NCI-H1048 (cell line): ENCODE measurements at regions not wholly inside any gene's neighbourhood (a gene's known extent, or its start where the extent isn't known, plus 50 kb on each side); places are given as distances from the start of the nearest gene placed in this dataset.

Source experiments
- DNase-seq: peaks from one replicate; lab custom pipeline; 2025; lab: John Stamatoyannopoulos, UW

DNA sequence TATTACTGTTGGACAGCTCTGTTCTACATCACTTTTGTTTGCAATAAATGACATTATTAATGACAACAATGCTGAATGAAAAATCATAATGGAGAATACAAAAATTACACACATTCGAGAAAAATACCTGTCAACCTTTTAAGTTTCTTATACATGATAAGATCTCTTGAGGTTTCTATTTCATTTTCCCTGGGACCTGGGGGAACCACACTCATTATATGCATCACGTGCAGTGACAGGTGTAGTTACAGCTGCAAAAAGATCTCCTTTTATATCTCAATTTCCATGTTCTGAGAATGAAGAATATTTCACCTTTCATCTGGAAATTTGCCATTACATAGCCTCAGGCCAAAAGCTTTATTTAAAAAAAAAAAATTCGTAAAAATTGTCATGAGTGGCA lies 1347.0 kb upstream of the AGA start:
- DNase-seq = no peak

DNA sequence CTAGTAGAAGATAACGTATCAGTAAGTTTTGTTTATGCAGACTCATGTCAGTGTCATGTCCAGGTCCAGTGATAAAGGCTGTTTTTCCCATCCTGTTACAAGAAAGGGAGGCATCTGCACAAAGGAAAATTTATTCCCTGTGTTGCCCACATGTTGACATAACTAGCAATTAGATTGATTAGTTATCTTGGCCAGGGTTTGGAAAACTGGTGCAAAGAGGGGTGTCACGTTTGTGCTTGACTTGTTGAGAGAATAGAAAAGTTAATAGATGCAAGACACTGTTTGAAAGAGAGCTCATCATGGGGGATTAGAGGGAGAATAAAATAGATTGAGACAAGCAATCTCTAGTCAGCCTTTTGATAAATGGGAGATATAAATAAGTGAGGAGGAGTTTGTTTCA lies 1357.0 kb upstream of the AGA start:
- DNase-seq = no peak

DNA sequence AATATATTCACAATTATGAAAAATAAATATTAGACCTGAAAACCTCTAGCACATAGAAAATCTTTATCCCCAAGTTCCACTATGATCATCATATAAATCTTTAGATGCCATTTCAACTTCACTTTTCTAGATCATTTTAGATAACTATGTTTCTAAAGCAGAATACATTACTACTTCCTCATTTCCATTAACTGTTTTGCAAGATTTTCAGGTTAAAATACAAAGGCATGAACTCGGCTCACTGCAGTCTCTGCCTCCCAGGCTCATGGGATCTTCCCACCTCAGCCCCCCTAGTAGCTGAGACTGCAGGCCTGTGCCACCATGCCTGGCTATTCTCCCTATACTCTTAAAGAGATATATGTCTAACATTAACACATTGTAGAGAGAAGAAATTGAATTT lies 1365.9 kb upstream of the AGA start:
- DNase-seq = no peak

DNA sequence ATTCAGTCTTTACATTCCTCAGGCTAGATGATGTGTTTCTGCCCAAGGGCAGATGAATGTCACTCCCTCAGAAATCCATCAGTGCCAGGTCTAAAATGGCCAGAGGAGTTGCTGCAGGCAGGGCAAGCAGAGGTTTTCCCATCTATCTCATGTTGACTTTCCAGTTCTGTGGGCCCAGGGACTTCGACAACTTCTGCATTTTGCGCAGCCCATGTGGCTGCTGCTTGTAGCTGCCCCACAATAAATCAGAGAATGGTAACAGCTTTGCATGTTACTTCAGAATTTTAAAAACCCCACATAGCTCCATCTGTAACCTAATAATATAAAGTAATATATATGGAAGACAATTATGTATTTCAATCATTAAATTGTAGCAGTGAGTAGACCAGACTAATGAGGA lies 1367.7 kb upstream of the AGA start:
- no peak for DNase-seq

DNA sequence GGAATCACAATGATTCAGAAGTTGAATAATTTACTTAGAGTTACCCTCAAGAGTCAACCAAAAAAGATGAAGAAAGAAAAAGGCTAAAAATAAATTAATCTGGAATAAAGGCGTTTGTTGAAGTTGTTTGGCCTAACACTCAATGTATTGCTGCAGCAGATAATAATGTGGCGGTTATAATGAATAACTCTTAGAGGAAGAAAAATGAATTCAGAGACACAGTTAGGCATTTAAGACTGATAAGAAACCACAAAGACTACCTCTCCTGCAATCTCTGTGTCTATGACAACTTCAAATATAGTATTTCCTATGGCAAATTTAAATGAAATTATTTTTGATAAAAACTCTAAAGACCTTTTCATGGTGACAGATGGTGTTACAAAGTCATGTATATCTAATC lies 1369.1 kb upstream of the AGA start:
- DNase-seq = no peak

DNA sequence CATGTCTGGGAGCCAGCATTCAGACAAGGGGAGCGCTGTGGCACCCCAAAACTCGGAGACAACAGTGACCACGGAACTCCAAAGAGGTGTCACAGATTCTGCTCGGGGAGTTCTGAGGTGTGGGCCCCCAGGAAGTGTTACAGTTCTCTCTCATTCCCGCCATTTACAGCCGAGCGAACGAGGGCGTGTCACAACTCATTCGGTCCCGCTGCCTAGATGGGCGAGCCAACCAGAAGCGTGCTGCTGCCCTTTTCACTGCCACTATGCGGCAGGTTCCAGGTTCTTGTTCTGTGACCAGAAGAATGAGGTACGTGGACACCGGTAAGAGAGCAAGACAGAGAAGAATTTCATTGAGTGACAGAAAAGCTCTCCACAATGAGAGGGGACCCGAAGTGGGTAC lies 1370.6 kb upstream of the AGA start:
- no peak for DNase-seq

DNA sequence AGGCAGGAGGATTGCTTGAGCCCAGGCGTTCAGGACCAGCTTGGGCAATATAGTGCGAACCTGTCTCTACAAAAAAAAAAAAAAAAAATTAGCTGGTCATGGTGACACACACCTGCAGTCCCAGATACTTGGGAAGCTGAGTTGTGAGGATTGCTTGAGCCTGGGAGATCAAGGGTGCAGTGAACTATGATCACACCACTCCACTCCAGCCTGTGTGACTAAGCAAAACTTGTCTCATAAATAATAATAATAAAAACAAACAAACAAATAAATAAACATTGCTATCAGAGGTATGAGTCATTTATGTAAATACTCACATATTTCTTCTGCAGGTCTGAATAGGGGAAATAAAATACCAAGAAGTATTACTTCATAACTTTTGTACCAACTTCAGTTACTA lies 1372.7 kb upstream of the AGA start:
- no peak for DNase-seq

DNA sequence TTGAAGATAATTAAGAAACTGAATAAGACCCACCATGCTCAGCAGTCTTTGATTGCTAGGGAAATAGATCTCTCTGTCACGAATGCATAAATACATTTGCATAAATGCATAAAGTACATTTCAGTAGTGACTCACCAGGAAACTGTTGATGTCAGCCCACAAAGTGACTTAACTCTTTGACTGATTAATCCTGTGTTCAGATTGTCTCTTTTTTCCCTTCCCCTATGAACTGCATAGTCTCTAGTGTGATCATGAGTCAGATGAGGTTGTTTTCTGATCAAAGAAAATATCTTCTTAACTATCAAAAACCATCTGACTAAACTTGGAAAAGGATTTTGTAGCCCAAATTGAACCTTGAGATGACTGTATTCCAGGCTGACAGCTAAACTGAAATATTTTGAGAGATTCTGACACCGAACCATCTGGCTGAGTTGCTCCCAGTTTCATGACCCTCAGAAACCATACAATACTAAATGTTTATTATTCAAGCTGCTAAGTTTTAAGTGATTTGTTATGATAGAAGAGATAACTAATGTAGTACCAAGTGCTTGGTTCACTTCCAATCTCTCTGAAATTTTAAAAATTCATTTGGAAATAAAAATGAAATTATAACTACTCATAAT lies 1381.5 kb upstream of the AGA start:
- no peak for DNase-seq

DNA sequence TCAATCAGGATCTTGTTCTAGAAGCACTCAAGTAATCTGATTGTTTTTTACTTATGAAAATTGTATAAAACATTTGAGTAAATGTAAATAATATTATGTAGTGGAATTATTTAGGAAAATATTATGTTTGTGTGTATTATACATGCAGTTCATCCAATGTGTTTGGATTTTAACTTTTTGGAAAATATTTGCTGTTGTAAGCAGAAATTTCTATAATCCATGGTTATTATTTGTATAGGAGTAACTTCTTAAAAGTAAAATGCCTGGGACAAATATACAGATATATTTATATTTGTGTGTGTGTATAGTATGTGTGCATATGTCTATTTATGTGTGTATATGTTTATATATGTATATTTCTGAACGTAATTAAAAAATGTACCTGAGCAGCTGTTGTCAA lies 1394.6 kb upstream of the AGA start:
- DNase-seq = no peak

DNA sequence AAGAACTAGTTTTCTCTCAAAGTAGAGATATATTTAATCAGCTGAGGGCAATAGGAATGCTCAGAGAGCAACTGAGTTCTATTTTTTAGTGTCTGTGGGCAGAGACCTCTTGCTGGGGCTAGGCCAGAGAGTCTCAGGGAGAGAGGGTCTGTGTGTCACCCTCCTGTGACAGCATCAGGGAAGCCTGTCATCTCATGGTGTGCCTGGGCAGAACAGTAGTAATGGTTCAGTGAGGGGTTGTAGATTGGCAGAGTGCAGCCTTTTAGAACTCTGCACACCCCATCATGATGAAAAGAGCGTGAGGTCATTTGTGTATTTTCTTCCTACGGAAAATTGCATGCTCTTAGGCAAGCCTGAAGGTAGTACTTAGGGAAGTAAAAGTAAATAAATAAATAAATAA lies 1396.5 kb upstream of the AGA start:
- DNase-seq = no peak

DNA sequence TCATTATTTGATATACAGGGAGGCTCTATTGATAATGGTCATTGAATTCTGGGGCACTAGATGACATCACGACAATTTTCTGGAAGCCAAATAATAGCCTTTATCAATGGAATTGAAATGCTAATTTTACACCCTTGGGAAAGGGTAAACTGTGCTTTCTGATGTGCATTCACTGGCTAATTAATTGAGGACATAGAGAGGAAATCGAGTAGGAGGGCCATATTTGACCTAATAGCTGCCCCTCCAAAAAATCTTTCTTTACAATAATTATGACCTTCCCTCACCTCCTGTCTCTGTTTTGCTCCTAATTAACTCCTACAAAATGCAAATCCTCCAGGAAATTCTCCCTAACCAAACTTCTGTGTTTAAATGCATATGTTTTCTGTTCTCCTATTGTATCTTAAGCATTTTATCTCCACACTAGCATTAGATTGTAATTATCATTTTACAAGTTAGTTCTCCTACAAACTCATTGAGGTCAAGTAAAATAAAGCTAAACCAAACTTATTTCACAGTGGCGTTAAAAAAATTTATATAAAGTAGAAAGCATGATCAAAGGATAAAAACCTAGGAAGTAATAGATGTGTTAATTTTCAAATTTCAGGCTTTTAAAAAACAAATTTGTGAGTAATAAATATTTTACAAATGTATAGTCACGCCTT lies 1414.0 kb upstream of the AGA start:
- DNase-seq = no peak

DNA sequence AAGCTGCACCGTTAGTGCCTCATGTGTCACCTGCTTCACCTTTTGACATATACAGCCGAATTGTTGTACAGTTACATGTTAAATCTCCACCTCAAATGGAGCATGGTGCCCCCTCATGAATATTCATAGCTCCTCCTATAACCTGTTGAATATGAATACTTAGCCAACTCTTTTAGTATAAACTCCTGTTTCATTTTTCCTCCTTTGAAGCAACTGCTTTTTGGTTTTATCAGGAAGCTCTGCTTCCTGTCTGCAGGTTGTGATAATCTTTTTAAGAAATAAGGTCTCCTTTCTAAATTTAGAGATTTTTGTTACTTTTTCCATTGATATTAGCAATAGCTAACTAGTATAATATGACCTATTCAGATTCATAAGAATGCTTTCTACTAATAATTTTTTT lies 1429.2 kb upstream of the AGA start:
- DNase-seq = no peak

DNA sequence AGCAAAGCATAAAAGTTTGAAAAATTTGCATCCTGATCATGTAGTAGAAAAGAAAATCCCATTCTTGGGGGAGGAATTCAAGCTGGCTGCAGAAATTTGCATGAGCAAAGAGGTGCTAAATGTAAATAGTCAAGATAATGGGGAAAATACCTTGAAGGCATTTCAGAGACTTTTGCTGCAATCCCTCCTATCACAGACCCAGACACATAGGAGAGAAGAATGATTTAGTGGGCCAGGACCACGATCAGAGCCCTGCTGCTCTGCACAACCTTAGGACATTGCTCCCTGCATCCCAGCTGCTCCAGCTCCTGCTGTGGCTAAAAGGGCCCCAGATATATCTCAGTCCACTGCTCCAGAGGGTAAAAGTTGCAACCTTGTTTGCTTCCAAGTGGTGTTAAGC lies 1439.7 kb upstream of the AGA start:
- DNase-seq = no peak

DNA sequence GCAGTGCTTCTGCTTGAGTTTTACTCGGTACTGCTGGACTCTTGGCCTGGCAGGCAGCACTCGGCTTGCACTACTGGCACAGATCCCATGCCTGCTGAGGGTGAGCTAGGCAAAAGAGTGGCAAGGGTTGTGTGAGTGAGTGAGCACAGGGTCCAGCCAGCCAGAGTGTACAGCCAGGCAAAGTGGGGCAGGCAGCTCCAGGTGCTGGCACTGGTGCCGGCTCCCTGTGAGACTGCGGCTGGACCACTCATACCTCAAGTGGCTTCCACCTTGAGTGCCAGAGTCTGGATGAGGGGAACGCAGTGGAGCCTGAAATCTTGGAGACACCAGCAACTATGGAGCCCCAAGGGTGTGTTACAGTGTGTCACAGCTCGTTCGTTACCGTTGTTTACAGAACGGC lies 1451.9 kb upstream of the AGA start:
- DNase-seq = no peak

DNA sequence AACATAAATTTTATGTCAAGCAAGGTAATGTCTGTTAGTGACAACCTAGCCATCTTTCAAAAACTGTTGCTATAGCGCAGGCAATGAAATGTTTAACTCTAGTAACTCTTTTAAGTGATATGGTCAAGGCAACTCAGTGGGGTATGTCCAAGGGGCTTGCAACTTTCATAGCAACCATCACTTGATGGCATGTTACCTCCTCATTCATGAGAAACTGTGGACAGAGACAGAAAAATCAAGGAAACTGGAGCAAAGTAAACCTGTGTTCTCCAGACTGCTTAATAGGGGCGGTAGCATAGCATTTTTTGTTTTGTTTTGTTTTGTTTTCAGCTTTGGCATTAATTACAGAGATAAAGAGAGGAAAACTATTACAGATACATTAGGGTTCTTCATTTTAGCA lies 1456.8 kb upstream of the AGA start:
- DNase-seq = no peak

DNA sequence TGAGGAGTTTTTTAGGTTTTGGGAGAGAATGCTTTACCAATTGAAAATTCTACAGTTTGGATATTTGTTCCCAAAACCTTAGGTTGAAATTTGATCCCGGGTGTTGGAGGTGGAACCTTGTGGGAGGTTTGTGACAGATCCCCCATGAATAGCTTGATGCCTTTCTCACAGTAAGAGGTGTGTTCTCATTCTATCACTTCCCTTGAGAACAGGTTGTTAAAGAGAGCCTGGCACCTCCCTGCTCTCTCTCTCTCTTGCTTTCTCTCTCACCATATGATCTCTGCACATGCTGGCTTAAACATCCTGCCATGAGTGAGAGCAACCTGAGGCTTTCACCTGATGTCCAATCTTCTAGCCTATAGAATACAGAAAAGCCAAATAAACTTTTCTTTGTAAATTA lies 1475.5 kb upstream of the AGA start:
- DNase-seq = no peak

DNA sequence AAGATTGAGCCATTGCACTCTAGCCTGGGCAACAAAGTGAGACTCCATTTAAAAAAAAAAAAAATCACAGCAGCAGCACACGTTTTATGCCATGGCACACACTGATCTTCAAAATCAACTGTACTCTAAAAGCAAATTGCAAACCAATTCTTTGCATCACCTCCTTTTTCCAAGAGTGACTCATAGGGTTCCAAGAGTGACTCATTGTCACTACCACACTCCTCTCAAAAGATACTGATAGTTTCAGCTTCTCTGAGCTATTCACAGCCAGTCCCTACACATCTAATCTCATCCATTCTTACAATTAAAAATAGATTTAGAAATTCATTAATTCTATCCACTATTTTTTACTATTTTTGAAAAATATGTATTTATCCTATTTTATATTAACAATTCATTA lies 1494.9 kb upstream of the AGA start:
- no peak for DNase-seq

DNA sequence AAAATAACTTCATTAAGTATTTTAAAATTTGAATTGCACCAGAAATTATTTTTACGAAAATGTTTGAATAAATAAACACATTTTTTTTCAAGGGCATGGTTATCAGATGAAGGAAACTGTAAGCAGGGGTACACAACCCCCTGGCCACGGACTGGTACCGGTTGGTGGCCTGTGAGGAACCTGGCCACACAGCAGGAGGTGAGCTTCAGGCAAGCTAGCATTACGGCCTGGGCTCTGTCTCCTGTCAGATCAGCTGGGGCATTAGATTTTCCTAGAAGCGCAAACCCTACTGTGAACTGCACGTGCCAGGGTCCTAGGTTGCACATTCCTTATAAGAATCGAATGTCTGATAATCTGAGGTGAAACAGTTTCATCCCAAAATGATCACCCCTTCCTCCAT lies 1499.7 kb upstream of the AGA start:
- no peak for DNase-seq

DNA sequence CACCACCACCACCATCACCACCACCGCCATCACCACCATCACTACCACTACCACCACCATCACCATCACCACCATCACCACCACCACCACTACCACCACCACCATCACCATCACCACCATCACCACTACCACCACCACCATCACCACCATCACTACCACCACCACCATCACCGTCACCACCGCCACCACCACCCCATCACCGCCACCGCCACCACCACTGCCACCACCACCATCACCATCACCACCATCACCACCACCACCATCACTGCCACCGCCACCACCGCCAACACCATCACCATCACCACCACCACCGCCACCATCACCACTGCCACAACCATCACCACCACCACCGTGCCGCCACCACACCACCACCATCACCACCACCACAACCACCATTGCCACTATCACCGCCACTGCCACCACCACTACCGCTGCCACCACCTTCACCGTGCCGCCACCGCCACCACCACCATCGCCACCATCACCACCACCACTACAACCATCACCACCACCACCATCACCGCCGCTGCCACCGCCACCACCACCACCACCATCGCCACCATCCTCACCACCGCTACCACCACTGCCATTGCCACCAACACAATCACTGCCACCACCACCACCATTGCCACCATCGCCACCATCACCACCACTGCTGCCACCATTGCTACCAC lies 1511.3 kb upstream of the AGA start:
- no peak for DNase-seq

DNA sequence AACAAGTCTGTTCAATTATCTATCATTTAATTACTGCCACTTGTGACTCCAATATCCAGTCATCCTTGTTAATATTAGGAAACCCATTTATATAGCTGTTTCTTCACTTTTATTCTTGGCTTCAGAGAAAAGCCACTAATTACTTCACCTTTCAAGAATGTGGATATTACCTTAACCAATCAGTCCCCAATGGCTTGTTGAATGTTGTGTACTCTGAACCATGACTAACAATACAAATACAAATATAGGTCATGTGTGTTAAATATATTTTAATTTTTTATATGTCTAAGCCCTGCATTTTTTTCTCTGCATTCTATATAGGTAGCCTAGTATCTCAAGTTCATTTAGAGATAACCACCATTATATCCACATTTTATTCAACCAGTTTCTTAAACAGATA lies 1513.4 kb upstream of the AGA start:
- DNase-seq = no peak

DNA sequence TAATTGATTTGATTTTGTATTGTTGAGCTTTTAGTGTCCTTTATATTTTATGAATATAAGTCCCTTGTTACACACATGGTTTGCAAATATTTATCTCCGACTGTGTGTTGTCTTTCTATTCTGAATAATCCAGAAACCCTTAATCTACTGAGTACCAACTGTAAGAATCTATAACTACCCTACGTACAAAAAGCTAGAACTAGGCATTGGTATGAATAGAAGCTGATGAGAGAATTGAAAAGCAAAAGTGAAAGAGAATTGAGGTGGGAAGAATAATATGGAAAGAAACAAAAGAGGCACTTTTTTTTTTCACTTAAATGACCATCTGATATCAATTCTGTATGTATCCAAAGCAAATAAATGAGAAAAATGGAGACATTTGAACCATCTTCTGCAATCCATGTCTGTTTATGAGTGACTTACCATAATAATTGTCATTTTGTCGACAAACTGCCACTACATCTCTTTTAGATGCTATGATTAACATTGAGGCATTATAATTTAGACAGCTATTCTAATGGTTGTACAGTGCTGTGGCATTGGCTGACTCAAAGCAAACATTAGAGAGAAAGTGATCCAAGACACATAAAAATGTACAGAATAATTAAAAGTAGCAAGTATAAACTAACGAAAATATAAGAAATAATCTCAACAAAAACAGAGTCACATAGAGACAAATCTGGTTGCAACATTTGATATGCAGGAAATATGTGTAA lies 1516.6 kb upstream of the AGA start:
- DNase-seq = no peak

DNA sequence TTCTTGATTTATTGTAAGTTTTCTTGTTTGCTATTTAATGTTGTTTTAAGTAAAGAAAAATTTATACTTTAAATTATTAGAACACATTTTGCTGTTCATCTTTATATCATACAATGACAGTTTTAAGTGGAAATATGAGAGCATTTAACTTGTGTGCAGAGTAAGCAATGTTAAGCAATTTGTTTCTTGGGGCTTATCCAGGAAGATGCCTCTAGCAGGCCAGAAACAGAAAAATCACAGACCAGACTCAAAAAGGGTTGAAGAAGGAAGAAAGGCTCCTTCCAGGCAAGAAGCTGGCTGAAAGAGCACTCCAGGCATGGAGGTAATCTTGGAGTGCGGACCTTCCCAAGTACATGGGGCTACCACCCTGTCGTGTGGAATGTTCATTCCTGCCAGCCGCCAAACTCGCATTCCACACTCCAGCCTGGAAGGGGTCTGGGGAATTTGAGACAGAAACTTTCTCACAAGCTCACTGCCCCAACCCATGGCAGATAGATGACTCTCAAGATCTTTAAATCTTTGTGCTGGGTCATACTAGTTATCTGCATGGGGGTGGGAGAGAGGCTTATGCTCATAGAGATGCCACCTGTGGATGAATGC lies 1521.3 kb upstream of the AGA start:
- no peak for DNase-seq

DNA sequence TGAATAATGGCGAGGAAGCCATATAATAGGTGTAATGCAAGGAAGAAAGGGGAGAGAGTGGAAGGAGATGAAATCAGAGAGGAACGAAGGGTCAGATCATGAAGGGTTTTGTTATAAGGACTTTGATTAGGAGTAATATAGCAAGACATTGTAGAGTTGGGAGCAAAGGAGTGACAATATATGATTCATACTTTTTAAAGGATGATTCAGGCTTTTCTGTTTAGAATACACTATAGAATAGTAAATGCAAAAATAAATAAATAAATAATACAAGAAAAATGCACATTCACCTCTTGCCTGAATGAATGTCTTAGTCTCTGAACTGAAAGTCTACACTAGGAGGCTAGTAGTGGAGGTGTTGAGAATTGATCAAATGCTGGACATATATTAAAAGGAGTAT lies 1524.4 kb upstream of the AGA start:
- no peak for DNase-seq
